ENCODE measurements at regions not wholly inside any gene's neighbourhood (a gene's known extent, or its start where the extent isn't known, plus 50 kb on each side); places are given as distances from the start of the nearest gene placed in this dataset.

DNA sequence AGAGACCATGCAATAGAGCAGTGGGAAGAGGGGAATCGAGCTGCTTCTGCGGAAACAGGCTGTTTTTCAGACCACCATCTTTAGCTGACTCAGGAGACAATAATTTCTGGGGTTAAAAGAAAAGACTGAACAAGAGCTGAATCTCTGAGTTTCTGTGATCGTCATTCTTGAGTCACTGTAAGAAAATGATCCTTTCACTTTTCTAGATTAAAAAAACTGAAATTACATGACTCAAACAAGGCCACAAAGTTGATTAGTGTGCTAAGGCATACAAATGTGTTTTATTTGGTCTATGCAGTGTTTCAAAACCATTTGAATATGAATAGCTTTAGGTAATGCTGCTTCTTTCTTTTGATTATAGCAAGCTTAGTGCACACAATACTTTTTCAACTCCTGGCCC, 194.4 kb upstream of the RPL34 start:
- no peak for TF ChIP-seq POLR2A (IDR thresholded peaks at IDR 0.05; ENCODE audit: low read depth)
- TF ChIP-seq, protein P1, sequence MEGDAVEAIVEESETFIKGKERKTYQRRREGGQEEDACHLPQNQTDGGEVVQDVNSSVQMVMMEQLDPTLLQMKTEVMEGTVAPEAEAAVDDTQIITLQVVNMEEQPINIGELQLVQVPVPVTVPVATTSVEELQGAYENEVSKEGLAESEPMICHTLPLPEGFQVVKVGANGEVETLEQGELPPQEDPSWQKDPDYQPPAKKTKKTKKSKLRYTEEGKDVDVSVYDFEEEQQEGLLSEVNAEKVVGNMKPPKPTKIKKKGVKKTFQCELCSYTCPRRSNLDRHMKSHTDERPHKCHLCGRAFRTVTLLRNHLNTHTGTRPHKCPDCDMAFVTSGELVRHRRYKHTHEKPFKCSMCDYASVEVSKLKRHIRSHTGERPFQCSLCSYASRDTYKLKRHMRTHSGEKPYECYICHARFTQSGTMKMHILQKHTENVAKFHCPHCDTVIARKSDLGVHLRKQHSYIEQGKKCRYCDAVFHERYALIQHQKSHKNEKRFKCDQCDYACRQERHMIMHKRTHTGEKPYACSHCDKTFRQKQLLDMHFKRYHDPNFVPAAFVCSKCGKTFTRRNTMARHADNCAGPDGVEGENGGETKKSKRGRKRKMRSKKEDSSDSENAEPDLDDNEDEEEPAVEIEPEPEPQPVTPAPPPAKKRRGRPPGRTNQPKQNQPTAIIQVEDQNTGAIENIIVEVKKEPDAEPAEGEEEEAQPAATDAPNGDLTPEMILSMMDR (IDR thresholded peaks at IDR 0.05), result no peak
- TF ChIP-seq EP300 (IDR thresholded peaks at IDR 0.05), result no peak
- TF ChIP-seq POLR2AphosphoS5 (IDR thresholded peaks at IDR 0.05), result no peak

All from esophagus muscularis mucosa (tissue), 4 donors.